Nucleus accumbens (tissue), 56 donors: ENCODE measurements at regions not wholly inside any gene's neighbourhood (a gene's known extent, or its start where the extent isn't known, plus 50 kb on each side); places are given as distances from the start of the nearest gene placed in this dataset.

Experiments used
- DNase-seq, 56 donors: peaks; one replicate each; lab custom pipeline; 2025; lab: John Stamatoyannopoulos, UW

- no peak for DNase-seq
Observed at GRCh38 chr14:84125676-84126075, 1404.3 kb upstream of the FLRT2 start.

GRCh38 chr14:84127495-84127894 is 1402.4 kb upstream of the FLRT2 start:
- no peak for DNase-seq

- no peak for DNase-seq
Observed at GRCh38 chr14:84128050-84128449, 1401.9 kb upstream of the FLRT2 start.

GRCh38 chr14:84129007-84129406 is 1400.9 kb upstream of the FLRT2 start:
- no peak for DNase-seq

GRCh38 chr14:84129941-84130340 is 1400.0 kb upstream of the FLRT2 start:
- DNase-seq, result no peak

- DNase-seq, result no peak
Observed at GRCh38 chr14:84131924-84132323, 1398.0 kb upstream of the FLRT2 start.

- DNase-seq, result no peak
Observed at GRCh38 chr14:84144166-84144565, 1385.8 kb upstream of the FLRT2 start.

- no peak for DNase-seq
Observed at GRCh38 chr14:84152452-84152851, 1377.5 kb upstream of the FLRT2 start.

- DNase-seq, result no peak
Observed at GRCh38 chr14:84162633-84163032, 1367.3 kb upstream of the FLRT2 start.

- no peak for DNase-seq
Observed at GRCh38 chr14:84167026-84167425, 1362.9 kb upstream of the FLRT2 start.

- no peak for DNase-seq
Observed at GRCh38 chr14:84180336-84180735, 1349.6 kb upstream of the FLRT2 start.

GRCh38 chr14:84181072-84181471 is 1348.9 kb upstream of the FLRT2 start:
- DNase-seq, result no peak

GRCh38 chr14:84195514-84195913 is 1334.4 kb upstream of the FLRT2 start:
- DNase-seq, result no peak

GRCh38 chr14:84197704-84198103 is 1332.2 kb upstream of the FLRT2 start:
- DNase-seq, result peak in 6 of 56 donors; percentile 0 to 13 (median 4)

GRCh38 chr14:84202486-84202885 is 1327.5 kb upstream of the FLRT2 start:
- no peak for DNase-seq

- DNase-seq, result no peak
Observed at GRCh38 chr14:84203896-84204295, 1326.0 kb upstream of the FLRT2 start.

- DNase-seq, result no peak
Observed at GRCh38 chr14:84208451-84208850, 1321.5 kb upstream of the FLRT2 start.

GRCh38 chr14:84209031-84209430 is 1320.9 kb upstream of the FLRT2 start:
- DNase-seq, result no peak

- DNase-seq, result no peak
Observed at GRCh38 chr14:84217066-84217465, 1312.9 kb upstream of the FLRT2 start.

- no peak for DNase-seq
Observed at GRCh38 chr14:84225268-84225667, 1304.7 kb upstream of the FLRT2 start.

GRCh38 chr14:84228702-84229101 is 1301.2 kb upstream of the FLRT2 start:
- DNase-seq, result no peak

GRCh38 chr14:84234281-84234680 is 1295.7 kb upstream of the FLRT2 start:
- DNase-seq, result no peak

- no peak for DNase-seq
Observed at GRCh38 chr14:84236290-84236689, 1293.7 kb upstream of the FLRT2 start.

GRCh38 chr14:84237881-84238280 is 1292.1 kb upstream of the FLRT2 start:
- no peak for DNase-seq
